GM20000 (cell line): ENCODE measurements at regions not wholly inside any gene's neighbourhood (a gene's known extent, or its start where the extent isn't known, plus 50 kb on each side); places are given as distances from the start of the nearest gene placed in this dataset.

ENCODE experiments used
- DNase-seq: peaks from one replicate; pipeline ENCODE4 v3.0.0; 2012; ENCODE audit warnings: low spot score
- TF ChIP-seq, protein P1 (sequence below): IDR thresholded peaks from 2 replicates; pipeline ENCODE4 v1.5.1; 2012; ENCODE audit warnings: mild to moderate bottlenecking, control low read depth; ENCODE audit errors: extremely low read depth, missing control alignments

DNA sequence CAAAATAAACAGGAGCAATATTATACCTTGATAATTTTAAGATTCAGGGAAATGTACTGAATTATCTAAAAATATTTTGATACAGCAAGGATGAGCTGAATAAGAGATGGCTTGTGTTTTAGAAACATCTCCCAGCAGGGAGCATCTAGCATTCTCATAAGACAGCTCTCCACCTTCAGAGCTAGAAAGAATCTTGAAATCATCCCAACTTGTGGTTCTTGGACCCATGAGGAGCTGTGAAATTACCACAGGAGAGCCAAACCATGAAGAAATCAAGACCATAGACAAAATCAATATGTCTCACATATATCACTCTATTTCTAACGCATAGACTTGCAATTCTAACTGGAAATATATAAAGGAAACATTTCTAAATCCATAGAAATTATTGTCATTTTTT is 210.6 kb upstream of the DKK2 start:
- DNase-seq = no peak
- TF ChIP-seq, protein P1, sequence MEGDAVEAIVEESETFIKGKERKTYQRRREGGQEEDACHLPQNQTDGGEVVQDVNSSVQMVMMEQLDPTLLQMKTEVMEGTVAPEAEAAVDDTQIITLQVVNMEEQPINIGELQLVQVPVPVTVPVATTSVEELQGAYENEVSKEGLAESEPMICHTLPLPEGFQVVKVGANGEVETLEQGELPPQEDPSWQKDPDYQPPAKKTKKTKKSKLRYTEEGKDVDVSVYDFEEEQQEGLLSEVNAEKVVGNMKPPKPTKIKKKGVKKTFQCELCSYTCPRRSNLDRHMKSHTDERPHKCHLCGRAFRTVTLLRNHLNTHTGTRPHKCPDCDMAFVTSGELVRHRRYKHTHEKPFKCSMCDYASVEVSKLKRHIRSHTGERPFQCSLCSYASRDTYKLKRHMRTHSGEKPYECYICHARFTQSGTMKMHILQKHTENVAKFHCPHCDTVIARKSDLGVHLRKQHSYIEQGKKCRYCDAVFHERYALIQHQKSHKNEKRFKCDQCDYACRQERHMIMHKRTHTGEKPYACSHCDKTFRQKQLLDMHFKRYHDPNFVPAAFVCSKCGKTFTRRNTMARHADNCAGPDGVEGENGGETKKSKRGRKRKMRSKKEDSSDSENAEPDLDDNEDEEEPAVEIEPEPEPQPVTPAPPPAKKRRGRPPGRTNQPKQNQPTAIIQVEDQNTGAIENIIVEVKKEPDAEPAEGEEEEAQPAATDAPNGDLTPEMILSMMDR = no peak

DNA sequence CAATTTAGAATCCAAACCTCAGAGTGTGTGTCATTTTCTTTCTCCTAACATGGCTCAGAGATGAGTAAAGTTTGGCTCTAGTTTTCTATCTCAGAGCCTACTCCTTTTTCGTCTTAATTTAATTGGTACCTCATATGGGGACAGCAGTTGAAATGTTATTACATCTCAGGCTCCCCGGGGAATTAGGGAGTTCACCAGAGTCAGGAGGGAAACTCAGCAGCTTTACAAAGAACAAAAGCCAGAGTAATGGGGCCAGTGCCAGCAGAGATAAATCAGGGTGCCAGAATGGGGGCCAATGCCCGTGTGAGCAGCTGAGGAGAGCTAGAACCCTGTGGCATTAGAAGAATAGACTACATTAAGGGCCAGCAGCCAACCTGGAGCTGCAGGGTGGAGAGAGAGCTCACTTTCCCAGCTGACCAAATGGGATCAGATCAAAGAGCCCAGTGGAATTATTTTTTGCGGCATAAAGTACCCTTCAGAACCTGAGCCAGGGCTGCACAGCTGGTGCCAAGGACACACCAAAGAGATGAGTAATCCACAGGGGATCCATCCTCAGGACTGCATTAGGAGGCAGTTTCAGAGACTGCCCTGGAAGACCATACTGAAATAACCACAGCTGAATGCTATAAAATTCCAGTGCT is 207.1 kb upstream of the DKK2 start:
- DNase-seq = no peak

GRCh38 chr4:107220976-107221375 is 184.9 kb upstream of the DKK2 start:
- TF ChIP-seq, protein P1 = no peak
- no peak for DNase-seq

More for the DNA sequence above, 207.1 kb upstream of the DKK2 start:
- TF ChIP-seq, protein P1 = no peak

GRCh38 chr4:107219681-107220080 is 183.6 kb upstream of the DKK2 start:
- no peak for DNase-seq
- TF ChIP-seq, protein P1 = no peak

DNA sequence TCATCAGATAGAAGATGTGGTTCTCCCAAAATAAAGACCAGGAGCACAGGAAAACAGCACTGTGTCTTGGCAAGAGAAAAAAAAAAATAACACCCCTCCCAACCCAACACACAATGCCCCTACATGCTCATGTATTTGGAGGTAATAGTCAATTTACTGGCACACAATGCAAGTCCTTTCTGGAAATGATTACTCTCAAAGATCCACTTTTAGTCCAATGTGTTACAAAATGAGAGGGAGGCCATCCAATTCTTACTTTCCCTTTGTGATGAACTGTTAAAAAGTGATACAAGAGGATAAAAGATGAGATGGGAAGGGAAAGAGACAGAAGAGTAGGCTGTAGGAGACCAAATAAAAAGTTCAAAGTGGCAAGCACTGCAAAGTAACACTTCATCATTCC is 180.3 kb upstream of the DKK2 start:
- TF ChIP-seq, protein P1 = no peak
- DNase-seq = no peak

- DNase-seq = no peak
- TF ChIP-seq, protein P1 = no peak
These were observed 179.1 kb upstream of the DKK2 start for GRCh38 chr4:107215222-107215621.

GRCh38 chr4:107213880-107214279 is 177.8 kb upstream of the DKK2 start:
- no peak for DNase-seq
- TF ChIP-seq, protein P1 = no peak
